CD4-positive, alpha-beta T cell (primary cell): ENCODE measurements at regions not wholly inside any gene's neighbourhood (a gene's known extent, or its start where the extent isn't known, plus 50 kb on each side); places are given as distances from the start of the nearest gene placed in this dataset.
"Not testable (repeated sequence)": the region's sequence is repeated elsewhere in the genome, so short reads cannot be mapped to it uniquely, and the experiment has no call there.

ENCODE experiments used
- ATAC-seq: fragments of 200-7000 bp; cut with Tn5 transposase; one replicate; pipeline ENCODE4 v1.10.0; 2022; ENCODE audit warnings: mild to moderate bottlenecking; ENCODE audit not compliant: poor library complexity
- CTCF ChIA-PET: fragments of 350-600 bp; sonication (Branson Sonifier 250); formaldehyde crosslinking; loops from one replicate; lab custom pipeline; 2021; ENCODE audit warnings: antibody characterized with exemption, inconsistent platforms; lab: Charles Lee
- POLR2A ChIA-PET: fragments of 350-600 bp; sonication (Branson Sonifier 250); formaldehyde crosslinking; loops from one replicate; lab custom pipeline; 2021; ENCODE audit warnings: antibody characterized with exemption, inconsistent platforms; lab: Charles Lee
- DNase-seq, 14 experiments: peaks; one replicate each; pipeline ENCODE4 v3.0.0-alpha.2; 2013 to 2020; ENCODE audit warnings: mixed read lengths in 2 of 14
- H3K27ac ChIP-seq, 2 donors: one replicate each; pipeline versions ENCODE4 v1.5.1 to v1.7.0; 2013; ENCODE audit warnings: low read length in 2 of 2, low read depth in 1 of 2, mild to moderate bottlenecking in 1 of 2
- H3K27me3 ChIP-seq, 2 experiments: 1 replicate in 1 of 2; 2 replicates in 1 of 2; pipeline versions ENCODE4 v1.6.1 to v1.7.0; 2013; ENCODE audit warnings: low read length in 2 of 2, control low read depth in 1 of 2, mild to moderate bottlenecking in 1 of 2, moderate library complexity in 1 of 2; ENCODE audit not compliant: insufficient read depth in 2 of 2, control insufficient read depth in 1 of 2
- H3K36me3 ChIP-seq: one replicate; pipeline ENCODE4 v1.6.1; 2013; ENCODE audit warnings: low read length, control low read depth; ENCODE audit not compliant: insufficient read depth
- H3K4me1 ChIP-seq: one replicate; pipeline ENCODE4 v1.6.1; 2013; ENCODE audit warnings: low read length, control low read depth; ENCODE audit not compliant: insufficient read depth
- H3K4me3 ChIP-seq: one replicate; pipeline ENCODE4 v1.5.1; 2013; ENCODE audit warnings: mild to moderate bottlenecking, low read length, moderate library complexity
- H3K9me3 ChIP-seq, 2 experiments: 1 replicate in 1 of 2; 2 replicates in 1 of 2; pipeline versions ENCODE4 v1.6.1 to v1.7.0; 2013; ENCODE audit warnings: low read length in 2 of 2, mild to moderate bottlenecking in 2 of 2, control low read depth in 1 of 2, moderate library complexity in 1 of 2; ENCODE audit not compliant: control insufficient read depth in 1 of 2, insufficient read depth in 1 of 2
- H3K27ac Mint-ChIP-seq: one replicate; pipeline ENCODE4 v1.8.0; 2020; ENCODE audit warnings: mixed read lengths
- H3K27me3 Mint-ChIP-seq: one replicate; pipeline ENCODE4 v1.8.0; 2021; ENCODE audit warnings: mixed read lengths
- H3K36me3 Mint-ChIP-seq: one replicate; pipeline ENCODE4 v1.8.0; 2021; ENCODE audit warnings: low read depth, mixed read lengths
- H3K4me1 Mint-ChIP-seq: one replicate; pipeline ENCODE4 v1.8.0; 2021; ENCODE audit warnings: low read depth, mixed read lengths
- H3K4me3 Mint-ChIP-seq: one replicate; pipeline ENCODE4 v1.8.0; 2020; ENCODE audit warnings: mild to moderate bottlenecking, mixed read lengths
- H3K9me3 Mint-ChIP-seq: one replicate; pipeline ENCODE4 v1.8.0; 2020; ENCODE audit warnings: mixed read lengths
- intact Hi-C, 2 experiments: fragments of 100-400 bp; cut with DNase I in 1 of 2; cut with micrococcal nuclease in 1 of 2; formaldehyde crosslinking; loops; one replicate each; pipeline versions ENCODE4 v1.15.1 to v1.9.0; 2023 to 2025; cut with DNase I, micrococcal nuclease
- TF ChIP-seq, protein P1 (sequence below): fragments of 200-600 bp; IDR thresholded peaks from one replicate; pipeline ENCODE4 v1.8.0; 2022; ENCODE audit warnings: antibody characterized with exemption, mild to moderate bottlenecking

DNA sequence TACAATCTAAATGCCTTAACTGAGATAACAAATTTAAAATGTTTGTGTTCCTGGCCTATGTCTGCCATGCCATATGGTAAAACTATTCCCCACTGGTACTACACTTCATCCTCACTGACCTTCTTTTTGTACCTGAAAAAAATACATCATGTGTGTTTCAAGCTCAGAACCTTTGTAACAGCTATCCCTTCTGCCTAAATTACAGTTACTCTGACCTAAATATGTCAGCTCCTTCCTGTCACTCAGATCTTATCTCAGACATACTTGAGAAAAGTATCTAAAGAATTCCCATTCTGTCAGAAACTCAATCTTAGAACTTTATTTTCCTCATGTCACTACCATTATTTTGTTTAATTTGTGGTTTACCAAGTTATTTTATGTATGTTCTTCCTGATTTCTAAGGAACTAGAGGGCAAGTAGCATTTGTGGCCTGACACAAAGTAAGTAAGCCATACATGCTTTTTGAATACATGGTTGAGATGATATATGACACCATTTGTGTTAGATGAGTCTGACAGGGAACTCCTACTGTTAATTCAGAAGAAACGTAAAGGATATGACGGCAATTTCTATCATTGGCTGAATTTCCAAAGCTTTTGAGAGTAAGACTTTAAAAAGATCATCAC is 456.5 kb upstream of the NDST3 start:
- Mint-ChIP-seq H3K9me3 (no peaks in the 10 kb centered on the region), H3K4me3 (no peak overlapping the region), H3K4me1 (no peaks in the 10 kb centered on the region), H3K27ac (no peak overlapping the region), H3K36me3 (no peaks in the 10 kb centered on the region), H3K27me3 (no peaks in the 10 kb centered on the region)
- TF ChIP-seq, protein P1, sequence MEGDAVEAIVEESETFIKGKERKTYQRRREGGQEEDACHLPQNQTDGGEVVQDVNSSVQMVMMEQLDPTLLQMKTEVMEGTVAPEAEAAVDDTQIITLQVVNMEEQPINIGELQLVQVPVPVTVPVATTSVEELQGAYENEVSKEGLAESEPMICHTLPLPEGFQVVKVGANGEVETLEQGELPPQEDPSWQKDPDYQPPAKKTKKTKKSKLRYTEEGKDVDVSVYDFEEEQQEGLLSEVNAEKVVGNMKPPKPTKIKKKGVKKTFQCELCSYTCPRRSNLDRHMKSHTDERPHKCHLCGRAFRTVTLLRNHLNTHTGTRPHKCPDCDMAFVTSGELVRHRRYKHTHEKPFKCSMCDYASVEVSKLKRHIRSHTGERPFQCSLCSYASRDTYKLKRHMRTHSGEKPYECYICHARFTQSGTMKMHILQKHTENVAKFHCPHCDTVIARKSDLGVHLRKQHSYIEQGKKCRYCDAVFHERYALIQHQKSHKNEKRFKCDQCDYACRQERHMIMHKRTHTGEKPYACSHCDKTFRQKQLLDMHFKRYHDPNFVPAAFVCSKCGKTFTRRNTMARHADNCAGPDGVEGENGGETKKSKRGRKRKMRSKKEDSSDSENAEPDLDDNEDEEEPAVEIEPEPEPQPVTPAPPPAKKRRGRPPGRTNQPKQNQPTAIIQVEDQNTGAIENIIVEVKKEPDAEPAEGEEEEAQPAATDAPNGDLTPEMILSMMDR: no peak
- no peak for ATAC-seq
- Histone ChIP-seq H3K9me3 (peaks cover 0 to 5% of the 10 kb centered on the region in 2 experiments), H3K4me1 (no peaks in the 10 kb centered on the region), H3K27me3 (no peaks in the 10 kb centered on the region), H3K36me3 (no peaks in the 10 kb centered on the region), H3K27ac (no peak overlapping the region), H3K4me3 (no peak overlapping the region)
- POLR2A ChIA-PET: no interaction called here
- intact Hi-C loops: no loop called here
- DNase-seq: no peak
- CTCF ChIA-PET: no interaction called here

GRCh38 chr4:117588771-117589170 is 445.5 kb upstream of the NDST3 start:
- H3K27ac ChIP-seq: no peak overlapping the region
- ATAC-seq (no peak), DNase-seq (no peak)
- intact Hi-C loops: no loop called here
- H3K4me1 Mint-ChIP-seq: no peaks in the 10 kb centered on the region
- ChIA-PET POLR2A (no interaction called here), CTCF (no interaction called here)
- no peak overlapping the region for H3K27ac Mint-ChIP-seq
- H3K27me3 ChIP-seq: no peaks in the 10 kb centered on the region
- no peaks in the 10 kb centered on the region for H3K9me3 ChIP-seq
- H3K9me3 Mint-ChIP-seq: peaks cover 3% of the 10 kb centered on the region
- H3K4me3 Mint-ChIP-seq: no peak overlapping the region
- H3K4me1 ChIP-seq: no peaks in the 10 kb centered on the region
- TF ChIP-seq, protein P1: no peak
- H3K36me3 Mint-ChIP-seq: no peaks in the 10 kb centered on the region
- H3K27me3 Mint-ChIP-seq: no peaks in the 10 kb centered on the region
- H3K36me3 ChIP-seq: no peaks in the 10 kb centered on the region
- H3K4me3 ChIP-seq: no peak overlapping the region

GRCh38 chr4:117596917-117597480 is 437.3 kb upstream of the NDST3 start:
- ChIA-PET POLR2A (no interaction called here), CTCF (no interaction called here)
- intact Hi-C loops: no loop called here
- Mint-ChIP-seq H3K4me1 (no peaks in the 10 kb centered on the region), H3K9me3 (no peaks in the 10 kb centered on the region), H3K27me3 (no peaks in the 10 kb centered on the region), H3K4me3 (no peak overlapping the region), H3K36me3 (no peaks in the 10 kb centered on the region), H3K27ac (no peak overlapping the region)
- H3K27ac ChIP-seq: no peak overlapping the region
- TF ChIP-seq, protein P1: no peak
- no peaks in the 10 kb centered on the region for H3K4me1 ChIP-seq
- no peaks in the 10 kb centered on the region for H3K9me3 ChIP-seq
- H3K36me3 ChIP-seq: no peaks in the 10 kb centered on the region
- DNase-seq: no peak
- no peak overlapping the region for H3K4me3 ChIP-seq
- ATAC-seq: no peak
- no peaks in the 10 kb centered on the region for H3K27me3 ChIP-seq

- H3K4me1 Mint-ChIP-seq, H3K27ac Mint-ChIP-seq, intact Hi-C loops: not testable (repeated sequence)
Observed at GRCh38 chr4:117599393-117599792, 434.9 kb upstream of the NDST3 start.

GRCh38 chr4:117600936-117601335 is 433.4 kb upstream of the NDST3 start:
- intact Hi-C loops, H3K4me1 ChIP-seq, H3K4me3 ChIP-seq, H3K27me3 ChIP-seq, H3K27ac Mint-ChIP-seq, H3K4me3 Mint-ChIP-seq, H3K9me3 ChIP-seq, H3K9me3 Mint-ChIP-seq, H3K36me3 ChIP-seq, CTCF ChIA-PET, H3K27ac ChIP-seq, H3K27me3 Mint-ChIP-seq, DNase-seq, ATAC-seq, POLR2A ChIA-PET, H3K4me1 Mint-ChIP-seq, H3K36me3 Mint-ChIP-seq: not testable (repeated sequence)

More at GRCh38 chr4:117599393-117599792, 434.9 kb upstream of the NDST3 start:
- CTCF ChIA-PET, DNase-seq, H3K27me3 Mint-ChIP-seq, H3K27ac ChIP-seq, H3K4me3 ChIP-seq, H3K27me3 ChIP-seq, H3K9me3 ChIP-seq, POLR2A ChIA-PET, H3K4me3 Mint-ChIP-seq, H3K36me3 Mint-ChIP-seq, H3K4me1 ChIP-seq, ATAC-seq, H3K36me3 ChIP-seq, H3K9me3 Mint-ChIP-seq: not testable (repeated sequence)
